HEK293 (cell line): ENCODE measurements at regions not wholly inside any gene's neighbourhood (a gene's known extent, or its start where the extent isn't known, plus 50 kb on each side); places are given as distances from the start of the nearest gene placed in this dataset.

ENCODE experiments used
- CTCF ChIP-seq: fragments of 450-650 bp; formaldehyde crosslinking; IDR thresholded peaks from 2 replicates; pipeline ENCODE4 v1.5.1; 2016; ENCODE audit warnings: missing biosample characterization, missing genetic modification characterization
- HIC1 ChIP-seq: fragments of 450-650 bp; formaldehyde crosslinking; IDR thresholded peaks from 2 replicates; pipeline ENCODE4 v1.5.1; 2016; ENCODE audit warnings: missing biosample characterization, missing genetic modification characterization
- PATZ1 ChIP-seq: fragments of 450-650 bp; formaldehyde crosslinking; IDR thresholded peaks from 2 replicates; pipeline ENCODE4 v1.5.1; 2016; ENCODE audit warnings: missing biosample characterization, missing genetic modification characterization
- PRDM10 ChIP-seq: fragments of 450-650 bp; formaldehyde crosslinking; IDR thresholded peaks from 2 replicates; pipeline ENCODE4 v1.5.1; 2016; ENCODE audit warnings: missing biosample characterization, missing genetic modification characterization
- SP3 ChIP-seq: fragments of 450-650 bp; formaldehyde crosslinking; IDR thresholded peaks from 2 replicates; pipeline ENCODE4 v1.5.1; 2016; ENCODE audit warnings: missing biosample characterization, missing genetic modification characterization
- ZNF121 ChIP-seq: fragments of 450-650 bp; formaldehyde crosslinking; IDR thresholded peaks from 2 replicates; pipeline ENCODE4 v1.5.1; 2016; ENCODE audit warnings: missing biosample characterization, missing genetic modification characterization
- ZNF19 ChIP-seq: fragments of 450-650 bp; formaldehyde crosslinking; IDR thresholded peaks from 2 replicates; pipeline ENCODE4; 2016; ENCODE audit warnings: missing biosample characterization, missing genetic modification characterization, low read depth
- ZNF530 ChIP-seq: fragments of 450-650 bp; formaldehyde crosslinking; IDR thresholded peaks from 2 replicates; pipeline ENCODE4 v1.5.1; 2016; ENCODE audit warnings: low read depth, missing biosample characterization, missing genetic modification characterization
- ZNF660 ChIP-seq: fragments of 450-650 bp; IDR thresholded peaks from 2 replicates; pipeline ENCODE4 v1.5.1; 2018; ENCODE audit warnings: missing biosample characterization, mild to moderate bottlenecking, missing genetic modification characterization

- TF ChIP-seq CTCF (tag by site-specific recombination), result no peak
- no peak for TF ChIP-seq SP3 (tag by site-specific recombination)
- no peak for TF ChIP-seq ZNF530 (tag by site-specific recombination)
- TF ChIP-seq PATZ1 (tag by site-specific recombination), result no peak
- TF ChIP-seq ZNF121 (tag by site-specific recombination), result no peak
- no peak for TF ChIP-seq PRDM10
- TF ChIP-seq ZNF660 (tag by site-specific recombination), result no peak
- no peak for TF ChIP-seq ZNF19 (tag by site-specific recombination)
- TF ChIP-seq HIC1 (tag by site-specific recombination), result no peak
Observed at GRCh38 chr2:2942225-2942624, 435.4 kb downstream of the EIPR1 start.
